ENCODE measurements at regions not wholly inside any gene's neighbourhood (a gene's known extent, or its start where the extent isn't known, plus 50 kb on each side); places are given as distances from the start of the nearest gene placed in this dataset.

- TF ChIP-seq CTCF (conservative IDR thresholded peaks at IDR 0.05; ENCODE audit: low read length): no peak
- TF ChIP-seq EZH2phosphoT487 (IDR thresholded peaks at IDR 0.05; ENCODE audit: borderline replicate concordance, low read depth, low read length): no peak
Observed at GRCh38 chr1:104082221-104082620, 332.5 kb downstream of the AMY1C start.

Data from OCI-LY7 (cell line).